ENCODE measurements at regions not wholly inside any gene's neighbourhood (a gene's known extent, or its start where the extent isn't known, plus 50 kb on each side); places are given as distances from the start of the nearest gene placed in this dataset.

GRCh38 chr6:85390775-85391174, 59.1 kb upstream of the NT5E start:
- peaks cover 6% of the 10 kb centered on the region for H3K4me1 ChIP-seq
- intact Hi-C loops (cut with micrococcal nuclease): no loop called here
- DNase-seq: no peak
- no peak overlapping the region for H3K27ac ChIP-seq (replicated peaks)
- no peak overlapping the region for H3K4me3 ChIP-seq
- H3K36me3 ChIP-seq: no peaks in the 10 kb centered on the region
- no peaks in the 10 kb centered on the region for H3K9me3 ChIP-seq (replicated peaks)
- no peak for TF ChIP-seq CTCF (IDR thresholded peaks at IDR 0.05; ENCODE audit: borderline replicate concordance)
- H3K27me3 ChIP-seq (ENCODE audit: low read depth): no peaks in the 10 kb centered on the region

GRCh38 chr6:85390105-85390728, 59.7 kb upstream of the NT5E start:
- intact Hi-C loops (cut with micrococcal nuclease): no loop called here
- Histone ChIP-seq H3K4me1 (peaks cover 6% of the 10 kb centered on the region), H3K27ac (replicated peaks) (no peak overlapping the region), H3K36me3 (no peaks in the 10 kb centered on the region), H3K4me3 (no peak overlapping the region), H3K27me3 (ENCODE audit: low read depth) (no peaks in the 10 kb centered on the region), H3K9me3 (replicated peaks) (no peaks in the 10 kb centered on the region)
- no peak for DNase-seq
- no peak for TF ChIP-seq CTCF (IDR thresholded peaks at IDR 0.05; ENCODE audit: borderline replicate concordance)

- intact Hi-C loops (cut with micrococcal nuclease): no loop called here
- no peak for TF ChIP-seq CTCF (IDR thresholded peaks at IDR 0.05; ENCODE audit: borderline replicate concordance)
- Histone ChIP-seq H3K4me1 (no peaks in the 10 kb centered on the region), H3K27ac (replicated peaks) (no peak overlapping the region), H3K9me3 (replicated peaks) (no peaks in the 10 kb centered on the region), H3K4me3 (no peak overlapping the region), H3K27me3 (ENCODE audit: low read depth) (no peaks in the 10 kb centered on the region), H3K36me3 (no peaks in the 10 kb centered on the region)
- DNase-seq: no peak
Observed at GRCh38 chr6:85389151-85389797, 60.6 kb upstream of the NT5E start.

GRCh38 chr6:85388531-85388930, 61.4 kb upstream of the NT5E start:
- no peak for DNase-seq
- no peaks in the 10 kb centered on the region for H3K36me3 ChIP-seq
- H3K4me1 ChIP-seq: no peaks in the 10 kb centered on the region
- no peak overlapping the region for H3K27ac ChIP-seq (replicated peaks)
- no peak overlapping the region for H3K4me3 ChIP-seq
- H3K27me3 ChIP-seq (ENCODE audit: low read depth): no peaks in the 10 kb centered on the region
- no peak for TF ChIP-seq CTCF (IDR thresholded peaks at IDR 0.05; ENCODE audit: borderline replicate concordance)
- no peaks in the 10 kb centered on the region for H3K9me3 ChIP-seq (replicated peaks)
- intact Hi-C loops (cut with micrococcal nuclease): no loop called here

- Histone ChIP-seq H3K27ac (replicated peaks) (no peak overlapping the region), H3K4me1 (no peaks in the 10 kb centered on the region), H3K36me3 (no peaks in the 10 kb centered on the region), H3K4me3 (no peak overlapping the region), H3K27me3 (ENCODE audit: low read depth) (no peaks in the 10 kb centered on the region), H3K9me3 (replicated peaks) (no peaks in the 10 kb centered on the region)
- DNase-seq: no peak
- TF ChIP-seq CTCF (IDR thresholded peaks at IDR 0.05; ENCODE audit: borderline replicate concordance): no peak
- intact Hi-C loops (cut with micrococcal nuclease): no loop called here
Observed at GRCh38 chr6:85385636-85386315, 64.1 kb upstream of the NT5E start.
